SU-DHL-6 (cell line): ENCODE measurements at regions not wholly inside any gene's neighbourhood (a gene's known extent, or its start where the extent isn't known, plus 50 kb on each side); places are given as distances from the start of the nearest gene placed in this dataset.

Experiments
- H2AFZ ChIP-seq: fragments of 200-600 bp; sonication (generic); 2 replicates; pipeline ENCODE4 v1.6.1; 2014; ENCODE audit warnings: low read depth, mild to moderate bottlenecking, moderate library complexity, mixed read lengths, antibody characterized with exemption, low read length; ENCODE audit not compliant: severe bottlenecking
- H3F3A ChIP-seq: fragments of 200-600 bp; shearing (Covaris generic); 2 replicates; pipeline ENCODE4 v1.6.0; 2016; ENCODE audit warnings: antibody characterized with exemption, mild to moderate bottlenecking; ENCODE audit not compliant: insufficient read depth
- H3K27ac ChIP-seq: fragments of 200-600 bp; sonication (generic); 2 replicates; pipeline ENCODE4 v1.5.1; 2016; ENCODE audit warnings: low read depth, mild to moderate bottlenecking, low read length, moderate library complexity, mixed read lengths
- H3K27me3 ChIP-seq: fragments of 200-600 bp; sonication (generic), shearing (Covaris generic); 2 replicates; pipeline ENCODE4 v1.6.0; 2014; ENCODE audit warnings: mild to moderate bottlenecking, low read length
- H3K36me3 ChIP-seq: fragments of 200-600 bp; sonication (generic); 2 replicates; pipeline ENCODE4 v1.6.1; 2014; ENCODE audit warnings: mild to moderate bottlenecking, low read length, mixed read lengths
- H3K4me2 ChIP-seq: fragments of 300-600, 200-600 bp; shearing (Covaris generic), sonication (generic); 2 replicates; pipeline ENCODE4 v1.6.0; 2014; ENCODE audit warnings: low read length, low read depth, mild to moderate bottlenecking; ENCODE audit not compliant: poor library complexity, severe bottlenecking
- H3K4me3 ChIP-seq: fragments of 200-600 bp; sonication (generic); 2 replicates; pipeline ENCODE4 v1.5.1; 2014; ENCODE audit warnings: antibody characterized with exemption, low read length, mild to moderate bottlenecking, mixed read lengths; ENCODE audit not compliant: insufficient read depth, poor library complexity, severe bottlenecking
- H3K79me2 ChIP-seq: fragments of 200-600 bp; sonication (generic); 2 replicates; pipeline ENCODE4 v1.6.1; 2014; ENCODE audit warnings: mild to moderate bottlenecking, low read length, moderate library complexity; ENCODE audit not compliant: insufficient read depth
- H3K9ac ChIP-seq: fragments of 200-600 bp; sonication (generic); 2 replicates; pipeline ENCODE4 v1.7.0; 2014; ENCODE audit warnings: mild to moderate bottlenecking, low read length
- H3K9me2 ChIP-seq: fragments of 200-600 bp; sonication (generic); replicated peaks from 2 replicates; pipeline ENCODE4 v1.6.1; 2014; ENCODE audit warnings: low read length; ENCODE audit not compliant: insufficient read depth
- H3K9me3 ChIP-seq: fragments of 200-600 bp; sonication (generic); 2 replicates; pipeline ENCODE4 v1.6.1; 2014; ENCODE audit warnings: low read length, mixed read lengths; ENCODE audit not compliant: insufficient read depth
- H4K20me1 ChIP-seq: fragments of 200-600 bp; sonication (generic); 2 replicates; pipeline ENCODE4 v1.6.1; 2014; ENCODE audit warnings: low read depth, mild to moderate bottlenecking, antibody characterized with exemption, low read length, moderate library complexity, mixed read lengths
- EZH2phosphoT487 ChIP-seq: fragments of 200-600 bp; sonication (generic), shearing (Covaris generic); conservative IDR thresholded peaks from 2 replicates; pipeline ENCODE4 v1.6.1; 2018; ENCODE audit warnings: mild to moderate bottlenecking, antibody characterized with exemption, low read length, moderate library complexity, mixed read lengths
- TF ChIP-seq, protein P1 (sequence below): fragments of 200-600 bp; sonication (generic); IDR thresholded peaks from one replicate; pipeline ENCODE4 v1.5.1; 2017; ENCODE audit warnings: antibody characterized with exemption, mild to moderate bottlenecking, low read length, moderate library complexity; ENCODE audit not compliant: insufficient read depth, poor library complexity, severe bottlenecking

DNA sequence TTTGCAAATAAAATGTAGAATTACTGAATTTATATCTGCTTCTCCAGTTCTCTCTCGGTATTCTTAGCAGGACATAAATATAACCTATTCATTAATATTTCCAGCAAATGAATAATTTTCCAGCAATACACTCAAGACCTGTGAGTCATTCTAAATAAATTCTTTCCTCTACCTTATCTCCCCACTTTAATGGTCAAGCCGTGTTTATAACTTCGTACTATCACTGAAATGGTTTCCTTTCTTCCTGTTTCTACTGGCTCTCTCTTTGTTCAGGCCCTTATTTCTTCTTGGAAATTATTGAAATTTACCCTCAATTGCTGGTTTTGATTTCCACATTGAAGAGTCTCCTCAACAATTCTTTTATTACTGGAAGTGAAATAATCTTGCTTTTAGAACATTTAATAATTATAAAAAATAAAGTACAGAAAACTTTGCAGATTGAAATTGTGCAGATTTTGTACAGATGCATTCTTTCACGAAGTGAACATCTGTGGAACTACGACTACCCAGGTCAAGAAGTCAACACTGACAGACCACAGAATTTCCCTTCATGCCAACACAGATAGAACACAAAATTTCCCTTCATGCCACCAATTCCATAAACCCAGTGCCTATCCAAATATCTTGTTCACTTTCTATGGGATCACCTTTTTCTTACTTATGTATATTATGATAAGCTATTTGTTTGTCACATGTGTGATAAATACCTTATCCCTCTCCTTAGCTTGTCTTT lies 205.7 kb downstream of the FAT4 start:
- H3K4me2 ChIP-seq, result no peak overlapping the region
- no peak overlapping the region for H2AFZ ChIP-seq
- H4K20me1 ChIP-seq, result no peaks in the 10 kb centered on the region
- no peaks in the 10 kb centered on the region for H3K9me2 ChIP-seq
- no peaks in the 10 kb centered on the region for H3K9me3 ChIP-seq
- H3K9ac ChIP-seq, result no peak overlapping the region
- no peaks in the 10 kb centered on the region for H3K79me2 ChIP-seq
- H3K36me3 ChIP-seq, result no peaks in the 10 kb centered on the region
- no peaks in the 10 kb centered on the region for H3K27me3 ChIP-seq
- H3K4me3 ChIP-seq, result no peak overlapping the region
- TF ChIP-seq, protein P1, sequence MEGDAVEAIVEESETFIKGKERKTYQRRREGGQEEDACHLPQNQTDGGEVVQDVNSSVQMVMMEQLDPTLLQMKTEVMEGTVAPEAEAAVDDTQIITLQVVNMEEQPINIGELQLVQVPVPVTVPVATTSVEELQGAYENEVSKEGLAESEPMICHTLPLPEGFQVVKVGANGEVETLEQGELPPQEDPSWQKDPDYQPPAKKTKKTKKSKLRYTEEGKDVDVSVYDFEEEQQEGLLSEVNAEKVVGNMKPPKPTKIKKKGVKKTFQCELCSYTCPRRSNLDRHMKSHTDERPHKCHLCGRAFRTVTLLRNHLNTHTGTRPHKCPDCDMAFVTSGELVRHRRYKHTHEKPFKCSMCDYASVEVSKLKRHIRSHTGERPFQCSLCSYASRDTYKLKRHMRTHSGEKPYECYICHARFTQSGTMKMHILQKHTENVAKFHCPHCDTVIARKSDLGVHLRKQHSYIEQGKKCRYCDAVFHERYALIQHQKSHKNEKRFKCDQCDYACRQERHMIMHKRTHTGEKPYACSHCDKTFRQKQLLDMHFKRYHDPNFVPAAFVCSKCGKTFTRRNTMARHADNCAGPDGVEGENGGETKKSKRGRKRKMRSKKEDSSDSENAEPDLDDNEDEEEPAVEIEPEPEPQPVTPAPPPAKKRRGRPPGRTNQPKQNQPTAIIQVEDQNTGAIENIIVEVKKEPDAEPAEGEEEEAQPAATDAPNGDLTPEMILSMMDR, result no peak
- TF ChIP-seq EZH2phosphoT487, result no peak
- no peaks in the 10 kb centered on the region for H3F3A ChIP-seq
- H3K27ac ChIP-seq, result no peak overlapping the region

DNA sequence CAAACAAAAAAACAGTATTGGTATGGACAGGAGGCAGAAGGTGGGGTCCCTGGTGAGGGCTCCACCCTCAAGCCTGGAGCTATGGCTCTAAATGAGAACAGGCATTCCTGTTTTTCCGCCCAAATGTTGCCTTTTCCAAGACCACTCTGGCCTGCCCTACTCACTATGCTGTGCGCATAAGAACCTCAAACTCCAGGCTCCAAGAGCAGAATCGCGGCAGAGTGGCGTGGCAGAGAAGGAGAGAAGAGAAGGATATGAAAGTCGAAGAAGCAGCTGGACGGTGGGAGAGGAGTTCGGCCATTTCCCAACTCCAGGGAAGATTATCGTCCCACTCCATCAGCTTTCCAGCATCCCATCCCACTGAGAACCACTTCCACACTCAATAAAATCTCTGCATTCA lies 207.8 kb downstream of the FAT4 start:
- Histone ChIP-seq H3K4me3 (no peak overlapping the region), H3K27me3 (no peaks in the 10 kb centered on the region), H2AFZ (no peak overlapping the region), H3F3A (no peaks in the 10 kb centered on the region), H4K20me1 (no peaks in the 10 kb centered on the region), H3K9me2 (no peaks in the 10 kb centered on the region), H3K9me3 (no peaks in the 10 kb centered on the region), H3K79me2 (no peaks in the 10 kb centered on the region), H3K36me3 (no peaks in the 10 kb centered on the region), H3K9ac (no peak overlapping the region), H3K4me2 (no peak overlapping the region), H3K27ac (no peak overlapping the region)
- TF ChIP-seq EZH2phosphoT487, result no peak
- TF ChIP-seq, protein P1, result no peak

DNA sequence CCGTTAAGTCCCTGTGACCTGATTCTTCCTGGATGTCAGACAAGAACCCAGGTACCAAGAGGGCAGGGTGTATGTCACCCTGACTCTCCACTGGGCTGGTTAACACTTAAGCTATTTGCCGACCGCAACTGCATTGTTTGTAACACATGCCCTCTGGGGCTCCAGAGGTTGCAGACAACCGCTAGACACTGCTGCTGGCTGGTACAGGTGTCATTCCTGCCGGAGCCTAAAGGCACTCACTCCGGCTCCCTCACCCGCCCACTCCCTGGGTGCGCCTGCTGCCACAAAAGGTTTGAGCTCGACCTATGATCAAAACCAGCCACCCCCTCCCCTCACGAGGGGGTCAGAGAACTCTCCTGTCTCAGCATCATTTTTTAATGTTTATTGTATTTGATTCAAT lies 208.2 kb downstream of the FAT4 start:
- Histone ChIP-seq H3K4me3 (no peak overlapping the region), H3K9me2 (no peaks in the 10 kb centered on the region), H3K27ac (no peak overlapping the region), H3K9me3 (no peaks in the 10 kb centered on the region), H3K4me2 (no peak overlapping the region), H3K79me2 (no peaks in the 10 kb centered on the region), H3K27me3 (no peaks in the 10 kb centered on the region), H2AFZ (no peak overlapping the region), H3K36me3 (no peaks in the 10 kb centered on the region), H4K20me1 (no peaks in the 10 kb centered on the region), H3K9ac (no peak overlapping the region), H3F3A (no peaks in the 10 kb centered on the region)
- TF ChIP-seq, protein P1, result no peak
- TF ChIP-seq EZH2phosphoT487, result no peak
